Ureter (tissue), 1 donor: ENCODE measurements at regions not wholly inside any gene's neighbourhood (a gene's known extent, or its start where the extent isn't known, plus 50 kb on each side); places are given as distances from the start of the nearest gene placed in this dataset.
"Not testable (repeated sequence)": the region's sequence is repeated elsewhere in the genome, so short reads cannot be mapped to it uniquely, and the experiment has no call there.

ENCODE experiments used
- DNase-seq: peaks from one replicate; pipeline ENCODE4 v3.0.0-alpha.2; 2020; ENCODE audit warnings: low spot score
- donor health status: DM: yes; HTN: yes; CAD: no.

DNA sequence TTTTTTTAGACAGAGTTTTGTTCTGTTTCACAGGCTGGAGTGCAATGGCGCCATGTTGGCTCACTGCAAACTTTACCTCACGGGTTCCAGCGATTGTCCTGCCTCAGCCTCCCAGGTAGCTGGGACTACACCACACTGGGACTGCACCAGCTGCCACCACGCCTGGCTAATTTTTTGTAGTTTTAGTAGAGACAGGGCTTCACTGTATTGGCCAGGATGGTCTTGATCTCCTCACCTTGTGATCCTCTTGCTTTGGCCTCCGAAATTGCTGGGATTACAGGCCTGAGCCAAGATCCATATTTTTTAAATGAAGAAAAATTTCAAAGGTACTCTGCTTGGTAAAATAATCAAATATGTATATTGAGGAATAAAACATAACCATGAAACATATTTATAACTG lies 195.8 kb upstream of the TPTE start:
- DNase-seq: not testable (repeated sequence)

DNA sequence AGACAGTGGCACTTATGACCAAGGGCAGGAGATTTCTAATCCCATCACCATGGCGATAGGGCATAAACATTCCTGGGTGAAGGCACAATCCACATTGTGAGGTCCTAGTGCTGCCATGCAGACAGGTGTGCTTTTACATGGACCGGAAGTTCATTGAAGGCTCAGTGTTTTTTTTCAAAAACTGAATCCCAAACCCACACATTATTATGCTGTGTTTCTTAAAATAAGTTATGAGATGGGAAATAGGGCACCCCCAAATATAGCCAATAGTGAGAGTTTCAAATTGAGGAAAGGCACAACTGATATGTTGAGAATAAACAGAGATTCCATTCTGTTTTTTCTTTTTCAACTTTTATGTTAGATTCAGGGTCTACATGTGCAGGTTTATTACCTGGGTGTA lies 195.2 kb upstream of the TPTE start:
- not testable (repeated sequence) for DNase-seq

DNA sequence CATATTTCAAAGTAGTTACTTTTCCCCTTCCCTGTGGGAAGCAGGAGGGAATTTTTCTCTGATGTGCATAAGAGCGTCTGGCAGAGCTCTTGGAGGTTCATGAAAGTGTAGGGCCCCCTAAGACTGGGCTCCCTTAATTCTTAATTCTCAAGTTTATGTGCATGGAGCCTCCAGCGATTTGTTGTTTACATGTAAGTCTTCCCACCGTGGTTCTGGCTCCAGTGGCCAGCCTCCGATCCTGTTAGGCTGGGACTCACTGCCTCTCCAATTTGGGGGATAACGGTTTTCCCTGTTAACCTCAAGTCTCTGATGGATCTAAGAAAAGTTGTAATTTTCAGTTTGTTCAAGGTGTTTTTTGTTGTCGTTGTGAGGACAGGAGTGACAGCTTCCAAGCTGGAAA lies 192.7 kb upstream of the TPTE start:
- not testable (repeated sequence) for DNase-seq

DNA sequence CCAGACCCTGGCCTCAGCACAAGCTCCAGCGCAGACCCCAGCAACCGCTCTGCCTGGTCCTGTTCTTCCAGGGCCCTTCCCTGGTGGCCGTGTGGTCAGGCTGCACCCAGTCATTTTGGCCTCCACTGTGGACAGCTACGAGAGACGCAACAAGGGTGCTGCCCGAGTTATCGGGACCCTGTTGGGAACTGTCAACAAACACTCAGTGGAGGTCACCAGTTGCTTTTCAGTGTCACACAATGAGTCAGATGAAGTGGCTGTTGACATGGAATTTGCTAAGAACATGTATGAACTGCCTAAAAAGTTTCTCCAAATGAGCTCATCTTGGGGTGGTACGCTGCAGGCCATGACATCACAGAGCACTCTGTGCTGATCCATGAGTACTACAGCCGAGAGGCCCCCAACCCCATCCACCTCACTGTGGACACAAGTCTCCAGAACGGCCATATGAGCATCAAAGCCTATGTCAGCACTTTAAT lies 190.7 kb upstream of the TPTE start:
- not testable (repeated sequence) for DNase-seq

DNA sequence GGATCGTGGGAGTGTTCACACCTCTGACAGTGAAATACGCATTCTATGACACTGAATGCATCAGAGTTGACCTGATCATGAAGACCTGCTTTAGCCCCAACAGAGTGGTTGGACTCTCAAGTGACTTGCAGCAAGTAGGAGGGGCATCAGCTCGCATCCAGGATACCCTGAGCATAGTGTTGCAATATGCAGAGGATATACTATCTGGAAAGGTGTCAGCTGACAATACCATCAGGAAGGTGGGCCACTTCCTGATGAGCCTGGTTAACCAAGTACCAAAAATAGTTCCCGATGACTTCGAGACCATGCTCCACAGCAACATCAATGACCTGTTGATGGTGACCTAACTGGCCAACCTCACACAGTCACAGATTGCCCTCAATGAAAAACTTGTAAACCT lies 190.2 kb upstream of the TPTE start:
- not testable (repeated sequence) for DNase-seq

DNA sequence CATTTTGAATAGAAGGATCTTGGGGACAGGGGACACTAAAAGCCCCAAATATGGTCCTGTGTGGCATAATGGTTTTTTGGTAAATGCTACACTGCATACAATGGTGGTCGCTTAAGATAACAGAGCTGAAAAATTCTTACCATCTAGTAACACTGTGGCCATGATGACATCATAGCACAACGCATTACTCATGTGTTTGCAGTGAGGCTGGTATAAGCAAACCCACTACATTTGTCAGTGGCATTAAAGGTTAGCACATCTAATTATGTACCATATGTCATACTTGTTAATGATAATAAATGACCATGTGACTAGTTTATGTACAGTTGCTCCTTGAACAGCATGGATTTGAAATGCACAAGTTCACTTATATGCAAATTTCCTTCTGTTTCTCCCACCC lies 188.4 kb upstream of the TPTE start:
- not testable (repeated sequence) for DNase-seq

DNA sequence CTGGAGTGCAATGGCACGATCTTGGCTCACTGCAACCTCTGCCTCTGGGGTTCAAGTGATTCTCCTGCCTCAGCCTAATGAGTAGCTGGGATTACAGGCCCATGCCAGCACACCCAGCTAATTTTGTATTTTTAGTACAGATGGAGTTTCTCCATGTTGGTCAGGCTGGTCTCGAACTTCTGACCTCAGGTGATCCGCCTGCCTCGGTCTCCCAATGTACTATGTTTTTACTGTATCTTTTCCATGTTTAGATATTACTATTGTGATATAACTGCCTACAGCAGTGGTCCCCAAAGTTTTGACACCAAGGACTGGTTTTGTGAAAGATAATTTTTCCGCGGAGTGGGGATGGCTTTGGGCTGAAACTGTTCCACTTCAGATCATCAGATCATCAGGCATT lies 187.0 kb upstream of the TPTE start:
- not testable (repeated sequence) for DNase-seq

DNA sequence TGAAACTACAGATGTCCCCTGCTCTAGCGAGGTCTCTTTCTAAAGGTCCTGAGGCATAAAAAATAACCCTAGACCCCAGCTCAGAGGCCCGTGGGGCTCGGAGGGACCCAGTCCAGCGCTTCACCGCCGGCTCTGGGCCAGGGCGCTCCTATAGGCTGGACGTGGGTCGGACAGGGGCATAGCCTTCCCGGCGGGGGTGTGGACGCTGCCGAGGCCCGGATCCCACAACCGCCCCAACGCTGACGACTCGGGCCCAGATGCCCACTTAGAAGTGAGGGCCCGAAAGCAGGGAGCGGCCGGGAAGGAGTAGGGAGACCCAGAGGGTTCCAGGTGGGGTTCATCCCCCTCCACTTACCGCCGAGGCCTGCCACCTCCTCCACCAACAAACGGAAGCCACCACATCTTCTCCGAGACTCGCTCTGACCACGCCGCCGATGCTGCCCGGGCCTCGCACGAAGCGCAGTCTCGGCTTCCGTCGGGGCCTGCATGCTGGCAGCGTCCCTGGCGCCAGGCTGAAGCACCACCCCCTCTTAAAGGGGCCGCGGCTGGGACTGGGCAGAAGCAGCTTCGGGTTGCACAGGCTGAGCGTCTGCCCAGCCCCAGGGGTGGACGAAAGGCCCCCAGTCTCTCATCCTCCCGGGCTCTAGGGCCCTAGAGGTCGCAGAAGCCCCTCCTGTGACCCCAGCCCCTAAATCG lies 179.0 kb upstream of the TPTE start:
- not testable (repeated sequence) for DNase-seq

DNA sequence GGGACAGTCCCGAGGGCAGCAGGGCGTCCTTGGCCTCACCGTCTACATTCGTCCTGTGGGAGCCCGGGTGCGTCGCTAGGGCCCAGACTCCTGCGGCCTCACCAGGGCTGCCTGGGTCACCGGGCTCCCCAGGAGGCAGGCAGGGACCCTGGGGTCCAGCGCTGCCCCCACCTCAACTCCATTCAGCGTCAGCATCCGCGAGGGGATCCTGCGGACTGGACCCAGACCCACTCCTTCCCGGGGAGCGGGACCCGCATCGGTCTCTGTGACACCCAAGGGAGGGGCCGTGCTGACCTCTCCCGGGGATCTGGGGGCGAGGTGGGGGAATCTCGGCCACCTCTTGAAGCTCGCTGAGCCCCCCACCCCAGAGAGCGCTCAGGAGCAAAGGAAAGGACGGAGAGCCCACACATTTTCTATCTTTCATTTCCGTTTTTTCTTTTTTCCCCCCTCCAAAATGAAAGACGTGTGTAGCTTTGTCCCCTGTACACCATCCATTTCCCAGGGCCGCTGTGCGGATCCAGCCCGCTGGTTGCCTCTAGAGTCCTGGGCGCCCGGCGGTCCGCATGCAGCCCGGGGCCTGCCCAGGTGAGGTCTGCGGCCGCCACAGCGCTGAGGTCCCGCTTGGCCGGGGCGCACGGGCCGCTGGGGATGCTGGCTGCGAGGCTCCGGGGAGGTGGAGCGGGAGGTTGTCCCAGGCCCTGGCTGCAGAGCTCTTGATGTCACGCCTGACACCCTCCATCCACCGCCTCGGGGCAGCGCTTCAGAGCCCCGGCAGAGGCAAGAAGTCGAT lies 178.0 kb upstream of the TPTE start:
- DNase-seq: not testable (repeated sequence)

DNA sequence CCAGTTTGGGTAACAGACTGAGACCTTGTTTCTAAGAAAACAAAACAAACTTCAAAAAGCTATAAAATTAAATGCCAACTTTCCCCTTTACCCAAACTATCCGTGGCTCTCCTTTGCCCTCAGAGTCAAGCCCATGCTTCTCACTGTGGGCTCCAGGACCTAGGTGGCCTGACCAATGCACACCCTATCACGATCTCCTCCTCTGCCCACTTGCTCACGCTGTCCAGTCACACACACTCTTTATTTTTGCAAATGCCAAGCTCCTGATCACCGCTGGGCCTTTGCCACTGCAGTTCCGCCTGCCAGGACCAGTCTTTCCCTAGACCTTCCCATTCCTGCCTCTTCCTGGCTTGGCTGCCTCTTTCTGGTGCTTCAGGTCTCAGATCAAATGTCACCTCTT lies 177.1 kb upstream of the TPTE start:
- not testable (repeated sequence) for DNase-seq

DNA sequence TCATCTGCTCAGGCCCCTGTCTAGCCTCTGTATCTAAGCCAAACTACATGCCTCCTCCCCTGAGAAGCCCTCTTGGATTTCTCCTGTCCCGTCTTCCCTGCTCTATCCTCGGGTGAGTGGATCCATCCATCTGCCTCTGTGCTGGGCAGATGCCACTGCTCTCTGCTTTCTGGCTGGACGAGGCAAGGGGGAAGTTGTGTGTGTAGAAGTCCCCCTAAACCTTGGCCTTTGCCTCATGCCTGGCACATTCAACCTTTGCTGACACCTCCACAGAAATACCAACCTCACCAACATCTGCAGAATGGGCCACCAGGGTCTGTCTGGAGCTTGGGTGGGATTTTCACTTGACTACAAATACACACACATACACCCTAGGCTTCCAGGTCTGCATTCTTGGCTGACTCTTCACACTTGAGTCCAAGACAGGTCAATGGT lies 176.2 kb upstream of the TPTE start:
- DNase-seq: not testable (repeated sequence)

DNA sequence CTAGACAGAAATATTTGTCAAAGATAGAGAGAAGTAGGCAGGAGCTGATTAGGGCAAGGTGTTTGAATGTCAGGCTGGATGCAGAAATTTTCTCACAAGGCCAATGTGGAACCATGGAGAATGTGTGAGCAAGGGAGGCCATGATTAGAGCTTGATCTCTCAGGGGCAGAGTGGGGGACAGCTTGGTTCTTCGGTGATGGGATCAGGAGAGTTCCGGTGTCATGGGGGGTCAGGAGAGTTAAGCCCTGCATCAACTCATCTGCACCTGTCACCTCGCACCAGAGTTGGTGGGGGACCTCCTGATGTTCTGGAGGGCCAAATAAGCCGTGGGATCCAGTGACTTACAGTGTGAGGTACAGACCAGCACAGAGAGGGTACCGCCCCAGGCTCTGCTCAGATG lies 175.1 kb upstream of the TPTE start:
- DNase-seq: not testable (repeated sequence)

DNA sequence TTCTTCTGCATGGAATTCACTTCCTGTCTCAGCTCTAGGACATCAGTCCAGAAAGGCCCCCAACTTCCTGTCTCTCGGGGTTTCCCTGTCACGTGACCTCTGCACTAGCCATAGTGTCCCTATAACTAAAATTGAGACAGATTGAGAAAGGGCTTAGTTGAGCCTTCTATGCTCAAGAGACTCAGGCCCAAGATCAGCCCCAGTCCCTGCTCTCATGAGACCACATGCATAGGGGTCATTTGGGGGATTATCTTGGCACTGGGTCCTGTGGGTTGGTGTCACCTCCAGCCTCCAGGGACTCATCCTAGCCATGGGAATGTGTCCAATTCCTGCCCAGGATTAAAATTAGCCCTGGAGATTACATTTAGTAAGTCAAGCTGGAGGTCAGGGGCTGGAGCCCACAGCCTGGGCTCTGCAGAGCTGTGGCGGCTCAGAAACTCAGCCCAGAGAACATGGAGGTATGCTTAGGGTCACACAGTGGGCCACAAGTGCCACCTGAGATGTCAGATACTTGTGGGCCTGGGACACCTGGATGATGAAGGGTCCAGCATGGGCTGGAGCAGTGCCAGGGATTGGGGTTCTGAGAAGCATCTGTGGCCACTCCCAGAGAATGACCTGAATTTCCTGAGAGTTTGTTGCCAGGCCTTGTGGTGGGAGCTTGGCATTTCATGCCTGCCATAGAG lies 174.3 kb upstream of the TPTE start:
- not testable (repeated sequence) for DNase-seq

DNA sequence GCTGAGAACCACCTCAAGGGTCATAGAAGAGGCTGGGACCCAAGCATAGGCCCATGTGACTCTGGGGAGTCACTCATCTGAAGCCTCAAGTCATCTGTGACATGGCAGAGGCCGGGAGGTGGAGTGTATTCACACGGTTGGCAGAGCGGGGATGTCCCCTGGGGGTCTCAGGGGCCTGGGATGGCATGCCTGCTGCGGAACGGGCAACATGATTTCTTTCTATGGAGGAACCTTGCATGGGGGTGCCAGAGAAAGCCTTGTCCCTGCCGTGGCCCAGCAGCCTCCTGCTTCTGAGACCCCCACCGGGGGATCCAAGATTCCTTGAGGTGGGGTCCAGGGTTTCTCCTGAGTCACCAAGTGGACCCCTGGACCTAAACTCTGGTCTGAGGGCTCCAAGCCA lies 173.7 kb upstream of the TPTE start:
- not testable (repeated sequence) for DNase-seq

DNA sequence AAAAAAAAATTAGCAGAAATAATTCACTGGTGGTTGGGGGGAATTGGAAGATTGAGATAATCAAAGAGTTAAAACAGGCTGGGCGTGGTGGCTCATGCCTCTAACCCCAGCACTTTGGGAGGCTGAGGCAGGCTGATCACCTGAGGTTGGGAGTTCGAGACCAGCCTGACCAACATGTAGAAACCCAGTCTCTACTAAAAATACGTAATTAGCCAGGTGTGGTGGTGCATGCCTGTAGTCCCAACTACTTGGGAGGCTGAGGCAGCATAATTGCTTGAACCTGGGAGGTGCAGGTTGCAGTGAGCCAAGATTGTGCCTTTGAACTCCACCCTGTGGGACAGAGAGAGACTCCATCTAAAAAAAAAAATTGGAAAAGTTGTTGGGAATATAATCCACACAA lies 173.2 kb upstream of the TPTE start:
- not testable (repeated sequence) for DNase-seq

DNA sequence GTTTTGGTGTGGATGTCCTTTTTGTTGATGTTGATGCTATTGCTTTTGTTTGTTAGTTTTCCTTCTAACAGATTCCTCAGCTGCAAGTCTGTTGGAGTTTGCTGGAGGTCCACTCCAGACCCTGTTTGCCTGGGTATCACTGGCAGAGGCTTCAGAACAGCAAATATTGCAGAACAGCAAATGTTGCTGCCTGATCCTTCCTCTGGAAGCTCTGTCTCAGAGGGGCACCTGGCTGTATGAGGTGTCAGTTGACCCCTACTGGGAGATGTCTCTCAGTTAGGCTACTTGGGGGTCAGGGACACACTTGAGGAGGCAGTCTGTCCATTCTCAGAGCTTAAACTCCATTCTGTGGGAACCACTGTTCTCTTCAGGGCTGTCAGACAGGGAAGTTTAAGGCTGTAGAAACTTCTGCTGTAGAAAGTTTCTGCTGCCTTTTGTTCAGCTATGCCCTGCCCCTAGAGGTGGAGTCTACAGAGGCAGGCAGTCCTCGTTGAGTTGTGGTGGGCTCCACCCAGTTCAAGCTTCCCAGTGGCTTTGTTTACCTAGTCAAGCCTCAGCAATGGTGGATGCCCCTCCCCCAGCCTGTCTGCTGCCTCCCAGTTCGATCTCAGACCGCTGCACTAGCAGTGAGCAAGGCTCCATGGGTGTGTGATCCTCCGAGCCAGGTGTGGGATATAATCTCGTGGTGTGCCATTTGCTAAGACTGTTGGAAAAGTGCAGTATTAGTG lies 166.4 kb upstream of the TPTE start:
- not testable (repeated sequence) for DNase-seq

DNA sequence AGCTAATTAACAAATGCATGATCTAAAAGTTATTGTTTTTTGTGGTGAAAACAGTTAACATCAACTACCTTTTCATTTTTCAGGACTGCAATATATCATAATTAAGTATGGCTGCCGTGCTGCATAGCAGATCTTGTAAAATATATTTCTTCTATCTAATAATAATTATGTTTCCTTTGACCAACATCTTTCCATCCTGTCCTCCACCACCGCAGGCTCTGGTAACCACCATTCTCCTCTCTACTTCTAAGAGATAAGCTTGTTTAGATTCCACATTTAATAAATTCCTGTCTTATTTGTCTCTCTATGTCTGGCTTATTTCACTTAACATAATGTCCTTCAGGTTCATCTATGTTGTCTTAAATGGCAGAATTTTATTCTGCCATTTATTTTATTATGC lies 162.3 kb upstream of the TPTE start:
- not testable (repeated sequence) for DNase-seq

DNA sequence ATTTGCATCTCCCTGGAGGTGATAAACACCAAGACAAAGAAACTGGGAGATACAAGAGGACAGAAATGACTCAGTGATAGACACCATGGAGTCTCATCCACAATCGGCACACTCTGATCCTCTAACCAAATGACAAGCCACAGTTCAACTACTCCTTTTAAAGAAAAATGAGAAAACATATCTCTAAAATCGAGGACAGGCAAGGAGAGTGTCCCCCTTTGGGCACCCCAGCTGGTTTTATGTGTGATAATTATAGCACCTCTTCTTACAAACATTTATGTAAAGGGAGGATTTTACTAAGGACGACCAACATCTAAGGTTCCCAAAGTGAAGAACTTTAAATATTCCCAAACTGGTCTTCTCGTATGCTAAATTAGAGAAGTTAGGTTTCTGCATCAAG lies 161.5 kb upstream of the TPTE start:
- DNase-seq: not testable (repeated sequence)

DNA sequence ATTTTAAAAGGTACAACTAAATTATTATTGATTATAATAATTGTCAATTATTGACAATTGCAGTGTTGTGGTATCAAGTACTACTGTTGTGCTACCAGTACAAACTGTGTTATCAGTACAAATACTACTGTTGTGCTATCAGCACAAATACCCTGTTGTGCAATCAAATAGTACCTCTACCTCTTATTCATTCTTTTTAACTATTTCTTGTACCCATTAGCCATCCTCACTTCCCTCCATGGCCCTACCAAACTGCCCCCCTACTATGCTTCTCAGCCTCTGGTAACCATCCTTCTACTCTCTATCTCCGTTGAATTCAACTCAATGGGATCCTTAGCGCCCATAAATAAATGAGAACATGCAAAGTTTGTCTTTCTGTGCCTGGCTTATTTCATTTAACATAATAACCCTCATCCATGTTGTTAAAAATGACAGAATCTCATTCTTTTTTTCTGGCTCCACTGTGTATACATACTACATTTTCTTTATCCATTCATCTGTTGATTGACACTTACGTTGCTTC lies 160.1 kb upstream of the TPTE start:
- not testable (repeated sequence) for DNase-seq

DNA sequence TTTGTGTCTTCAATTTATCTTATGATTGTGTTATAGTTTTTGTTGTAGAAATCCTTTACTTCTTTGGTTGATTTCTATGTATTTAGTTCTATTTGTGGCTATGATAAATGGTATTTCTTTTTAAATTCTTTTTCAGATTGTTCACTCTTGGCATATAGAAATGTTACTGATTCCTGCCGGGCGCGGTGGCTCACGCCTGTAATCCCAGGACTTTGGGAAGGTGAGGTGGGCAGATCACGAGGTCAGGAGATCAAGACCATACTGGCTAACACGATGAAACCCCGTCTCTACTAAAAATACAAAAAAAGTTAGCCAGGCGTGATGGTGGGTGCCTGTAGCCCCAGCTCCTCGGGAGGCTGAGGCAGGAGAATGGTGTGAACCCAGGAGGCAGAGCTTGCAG lies 158.6 kb upstream of the TPTE start:
- not testable (repeated sequence) for DNase-seq

DNA sequence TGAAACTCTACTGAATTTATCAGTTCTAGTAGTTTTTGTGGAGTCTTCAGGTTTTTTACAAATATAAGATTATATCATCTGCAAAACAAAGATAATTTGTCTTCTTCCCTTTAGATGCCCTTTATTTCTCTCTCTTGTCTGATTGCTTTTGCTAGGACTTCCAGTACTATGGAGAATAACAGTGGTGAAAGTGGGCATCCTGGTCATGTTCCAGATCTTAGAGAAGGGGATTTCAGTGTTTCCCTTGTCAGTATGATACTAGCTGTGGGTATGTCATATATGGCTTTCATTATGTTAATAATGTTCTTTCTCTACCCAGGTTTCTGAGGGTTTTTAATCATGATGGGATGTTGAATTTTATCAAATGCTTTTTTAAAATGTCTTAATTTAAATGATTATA lies 158.1 kb upstream of the TPTE start:
- not testable (repeated sequence) for DNase-seq
